SK-N-SH treated with all-trans-retinoic acid at 6 μM for 48 hours (cell line): ENCODE measurements at regions not wholly inside any gene's neighbourhood (a gene's known extent, or its start where the extent isn't known, plus 50 kb on each side); places are given as distances from the start of the nearest gene placed in this dataset.

Experiments
- ATAC-seq: fragments of 200-7000 bp; cut with Tn5 transposase; 3 replicates; pipeline ENCODE4 v1.9.1; 2020; ENCODE audit warnings: mild to moderate bottlenecking, moderate library complexity
- ARNTL ChIP-seq: fragments of 450-650 bp; formaldehyde crosslinking; IDR thresholded peaks from 2 replicates; pipeline ENCODE4 v1.5.0; 2020; ENCODE audit warnings: low read depth, mild to moderate bottlenecking, moderate library complexity, borderline replicate concordance
- BACH2 ChIP-seq: fragments of 250-450 bp; sonication (Bioruptor Pico); IDR thresholded peaks from 2 replicates; pipeline ENCODE4 v1.9.0; 2021; ENCODE audit warnings: mild to moderate bottlenecking, borderline replicate concordance
- CSDC2 ChIP-seq: fragments of 250-450 bp; sonication (Bioruptor Pico); IDR thresholded peaks from 2 replicates; pipeline ENCODE4 v1.5.0; 2020; ENCODE audit warnings: mild to moderate bottlenecking, moderate library complexity
- ESRRG ChIP-seq: fragments of 250-450 bp; sonication (Bioruptor Pico); IDR thresholded peaks from 2 replicates; pipeline ENCODE4 v1.6.1; 2021; ENCODE audit warnings: mild to moderate bottlenecking
- ISL1 ChIP-seq: fragments of 250-450 bp; sonication (Bioruptor Pico); IDR thresholded peaks from 2 replicates; pipeline ENCODE4 v2.1.2; 2022; ENCODE audit warnings: mild to moderate bottlenecking, moderate library complexity
- PPARA ChIP-seq: fragments of 250-450 bp; sonication (Bioruptor Pico); IDR thresholded peaks from 2 replicates; pipeline ENCODE4 v1.5.0; 2020; ENCODE audit warnings: mild to moderate bottlenecking, borderline replicate concordance
- RARB ChIP-seq: fragments of 250-450 bp; sonication (Bioruptor Pico); IDR thresholded peaks from 2 replicates; pipeline ENCODE4 v1.8.0; 2021; ENCODE audit warnings: mild to moderate bottlenecking, moderate library complexity
- SNAI2 ChIP-seq: fragments of 250-450 bp; sonication (Bioruptor Pico); IDR thresholded peaks from 2 replicates; pipeline ENCODE4 v1.5.0; 2020; ENCODE audit warnings: mild to moderate bottlenecking, moderate library complexity
- TCF4 ChIP-seq: fragments of 250-450 bp; sonication (Bioruptor Pico); IDR thresholded peaks from 2 replicates; pipeline ENCODE4 v1.8.0; 2021; ENCODE audit warnings: mild to moderate bottlenecking, moderate library complexity, borderline replicate concordance
- TOX ChIP-seq: fragments of 250-450 bp; sonication (Bioruptor Pico); IDR thresholded peaks from 2 replicates; pipeline ENCODE4 v1.8.0; 2021; ENCODE audit warnings: mild to moderate bottlenecking, moderate library complexity, borderline replicate concordance
- ZC3H10 ChIP-seq: fragments of 250-450 bp; sonication (Bioruptor Pico); IDR thresholded peaks from 2 replicates; pipeline ENCODE4 v1.5.1; 2021; ENCODE audit warnings: mild to moderate bottlenecking, moderate library complexity
- ZFP30 ChIP-seq: fragments of 450-650 bp; formaldehyde crosslinking; IDR thresholded peaks from 2 replicates; pipeline ENCODE4 v1.5.0; 2022; ENCODE audit warnings: mild to moderate bottlenecking, moderate library complexity
- ZNF8 ChIP-seq: fragments of 450-650 bp; formaldehyde crosslinking; IDR thresholded peaks from 2 replicates; pipeline ENCODE4 v1.5.0; 2020; ENCODE audit warnings: mild to moderate bottlenecking, moderate library complexity
- TF ChIP-seq, protein P1 (sequence below): fragments of 250-450 bp; sonication (Bioruptor Pico); IDR thresholded peaks from 2 replicates; pipeline ENCODE4 v1.5.1; 2021; ENCODE audit warnings: mild to moderate bottlenecking, moderate library complexity
- TF ChIP-seq, protein P2 (sequence below): fragments of 250-450 bp; sonication (Bioruptor Pico); IDR thresholded peaks from 2 replicates; pipeline ENCODE4 v1.5.0; 2020; ENCODE audit warnings: mild to moderate bottlenecking, moderate library complexity
- TF ChIP-seq, protein P3 (sequence below): fragments of 250-450 bp; sonication (Bioruptor Pico); IDR thresholded peaks from 2 replicates; pipeline ENCODE4 v1.5.1; 2020; ENCODE audit warnings: low read depth, mild to moderate bottlenecking, moderate library complexity
- TF ChIP-seq, protein P4 (sequence below): fragments of 250-450 bp; sonication (Bioruptor Pico); IDR thresholded peaks from 2 replicates; pipeline ENCODE4 v1.8.0; 2020; ENCODE audit warnings: mild to moderate bottlenecking, moderate library complexity, borderline replicate concordance

DNA sequence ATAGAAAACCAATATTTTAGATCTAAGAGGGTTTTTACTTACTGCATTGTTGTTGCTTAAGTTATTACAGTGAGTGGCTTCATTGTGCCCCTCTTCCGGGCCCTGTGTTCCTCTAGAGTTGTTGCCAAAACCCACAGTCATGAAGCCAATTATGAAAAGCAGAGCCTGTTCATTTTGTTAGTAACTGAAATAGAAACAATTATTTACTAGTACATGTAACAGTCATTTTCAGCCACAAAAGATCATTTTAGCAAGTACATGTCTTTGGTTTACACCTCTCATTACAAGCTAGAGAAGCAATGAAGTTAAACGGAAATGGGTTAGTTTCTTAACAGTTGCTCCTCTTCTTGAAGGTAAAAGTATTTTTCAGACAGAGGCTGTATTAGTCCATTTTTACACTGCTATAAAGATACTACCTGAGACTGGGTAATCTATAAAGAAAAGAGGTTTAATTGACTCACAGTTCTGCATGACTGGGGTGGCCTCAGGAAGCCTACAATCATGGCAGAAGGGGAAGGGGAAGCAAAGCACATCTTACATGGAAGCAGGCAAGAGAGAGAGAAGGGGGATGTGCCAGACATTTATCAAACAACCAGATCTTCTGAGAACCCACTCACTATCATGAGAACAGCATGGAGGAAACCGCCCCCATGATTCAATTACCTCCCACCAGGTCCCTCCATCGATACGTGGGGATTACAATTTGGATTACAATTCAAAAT is 380.5 kb downstream of the SFMBT2 start:
- ATAC-seq: no peak
- TF ChIP-seq ZNF8 (no peak), PPARA (no peak), ZFP30 (no peak), ARNTL (CRISPR knock-in tag) (no peak), ZC3H10 (CRISPR knock-in tag) (no peak)
- TF ChIP-seq, protein P1, sequence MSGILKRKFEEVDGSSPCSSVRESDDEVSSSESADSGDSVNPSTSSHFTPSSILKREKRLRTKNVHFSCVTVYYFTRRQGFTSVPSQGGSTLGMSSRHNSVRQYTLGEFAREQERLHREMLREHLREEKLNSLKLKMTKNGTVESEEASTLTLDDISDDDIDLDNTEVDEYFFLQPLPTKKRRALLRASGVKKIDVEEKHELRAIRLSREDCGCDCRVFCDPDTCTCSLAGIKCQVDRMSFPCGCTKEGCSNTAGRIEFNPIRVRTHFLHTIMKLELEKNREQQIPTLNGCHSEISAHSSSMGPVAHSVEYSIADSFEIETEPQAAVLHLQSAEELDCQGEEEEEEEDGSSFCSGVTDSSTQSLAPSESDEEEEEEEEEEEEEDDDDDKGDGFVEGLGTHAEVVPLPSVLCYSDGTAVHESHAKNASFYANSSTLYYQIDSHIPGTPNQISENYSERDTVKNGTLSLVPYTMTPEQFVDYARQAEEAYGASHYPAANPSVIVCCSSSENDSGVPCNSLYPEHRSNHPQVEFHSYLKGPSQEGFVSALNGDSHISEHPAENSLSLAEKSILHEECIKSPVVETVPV (CRISPR knock-in tag): no peak
- TF ChIP-seq, protein P2, sequence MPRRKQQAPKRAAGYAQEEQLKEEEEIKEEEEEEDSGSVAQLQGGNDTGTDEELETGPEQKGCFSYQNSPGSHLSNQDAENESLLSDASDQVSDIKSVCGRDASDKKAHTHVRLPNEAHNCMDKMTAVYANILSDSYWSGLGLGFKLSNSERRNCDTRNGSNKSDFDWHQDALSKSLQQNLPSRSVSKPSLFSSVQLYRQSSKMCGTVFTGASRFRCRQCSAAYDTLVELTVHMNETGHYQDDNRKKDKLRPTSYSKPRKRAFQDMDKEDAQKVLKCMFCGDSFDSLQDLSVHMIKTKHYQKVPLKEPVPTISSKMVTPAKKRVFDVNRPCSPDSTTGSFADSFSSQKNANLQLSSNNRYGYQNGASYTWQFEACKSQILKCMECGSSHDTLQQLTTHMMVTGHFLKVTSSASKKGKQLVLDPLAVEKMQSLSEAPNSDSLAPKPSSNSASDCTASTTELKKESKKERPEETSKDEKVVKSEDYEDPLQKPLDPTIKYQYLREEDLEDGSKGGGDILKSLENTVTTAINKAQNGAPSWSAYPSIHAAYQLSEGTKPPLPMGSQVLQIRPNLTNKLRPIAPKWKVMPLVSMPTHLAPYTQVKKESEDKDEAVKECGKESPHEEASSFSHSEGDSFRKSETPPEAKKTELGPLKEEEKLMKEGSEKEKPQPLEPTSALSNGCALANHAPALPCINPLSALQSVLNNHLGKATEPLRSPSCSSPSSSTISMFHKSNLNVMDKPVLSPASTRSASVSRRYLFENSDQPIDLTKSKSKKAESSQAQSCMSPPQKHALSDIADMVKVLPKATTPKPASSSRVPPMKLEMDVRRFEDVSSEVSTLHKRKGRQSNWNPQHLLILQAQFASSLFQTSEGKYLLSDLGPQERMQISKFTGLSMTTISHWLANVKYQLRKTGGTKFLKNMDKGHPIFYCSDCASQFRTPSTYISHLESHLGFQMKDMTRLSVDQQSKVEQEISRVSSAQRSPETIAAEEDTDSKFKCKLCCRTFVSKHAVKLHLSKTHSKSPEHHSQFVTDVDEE (CRISPR knock-in tag): no peak
- TF ChIP-seq, protein P3, sequence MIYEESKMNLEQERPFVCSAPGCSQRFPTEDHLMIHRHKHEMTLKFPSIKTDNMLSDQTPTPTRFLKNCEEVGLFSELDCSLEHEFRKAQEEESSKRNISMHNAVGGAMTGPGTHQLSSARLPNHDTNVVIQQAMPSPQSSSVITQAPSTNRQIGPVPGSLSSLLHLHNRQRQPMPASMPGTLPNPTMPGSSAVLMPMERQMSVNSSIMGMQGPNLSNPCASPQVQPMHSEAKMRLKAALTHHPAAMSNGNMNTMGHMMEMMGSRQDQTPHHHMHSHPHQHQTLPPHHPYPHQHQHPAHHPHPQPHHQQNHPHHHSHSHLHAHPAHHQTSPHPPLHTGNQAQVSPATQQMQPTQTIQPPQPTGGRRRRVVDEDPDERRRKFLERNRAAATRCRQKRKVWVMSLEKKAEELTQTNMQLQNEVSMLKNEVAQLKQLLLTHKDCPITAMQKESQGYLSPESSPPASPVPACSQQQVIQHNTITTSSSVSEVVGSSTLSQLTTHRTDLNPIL (CRISPR knock-in tag): no peak
- TF ChIP-seq, protein P4, sequence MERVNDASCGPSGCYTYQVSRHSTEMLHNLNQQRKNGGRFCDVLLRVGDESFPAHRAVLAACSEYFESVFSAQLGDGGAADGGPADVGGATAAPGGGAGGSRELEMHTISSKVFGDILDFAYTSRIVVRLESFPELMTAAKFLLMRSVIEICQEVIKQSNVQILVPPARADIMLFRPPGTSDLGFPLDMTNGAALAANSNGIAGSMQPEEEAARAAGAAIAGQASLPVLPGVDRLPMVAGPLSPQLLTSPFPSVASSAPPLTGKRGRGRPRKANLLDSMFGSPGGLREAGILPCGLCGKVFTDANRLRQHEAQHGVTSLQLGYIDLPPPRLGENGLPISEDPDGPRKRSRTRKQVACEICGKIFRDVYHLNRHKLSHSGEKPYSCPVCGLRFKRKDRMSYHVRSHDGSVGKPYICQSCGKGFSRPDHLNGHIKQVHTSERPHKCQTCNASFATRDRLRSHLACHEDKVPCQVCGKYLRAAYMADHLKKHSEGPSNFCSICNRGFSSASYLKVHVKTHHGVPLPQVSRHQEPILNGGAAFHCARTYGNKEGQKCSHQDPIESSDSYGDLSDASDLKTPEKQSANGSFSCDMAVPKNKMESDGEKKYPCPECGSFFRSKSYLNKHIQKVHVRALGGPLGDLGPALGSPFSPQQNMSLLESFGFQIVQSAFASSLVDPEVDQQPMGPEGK (CRISPR knock-in tag): no peak

DNA sequence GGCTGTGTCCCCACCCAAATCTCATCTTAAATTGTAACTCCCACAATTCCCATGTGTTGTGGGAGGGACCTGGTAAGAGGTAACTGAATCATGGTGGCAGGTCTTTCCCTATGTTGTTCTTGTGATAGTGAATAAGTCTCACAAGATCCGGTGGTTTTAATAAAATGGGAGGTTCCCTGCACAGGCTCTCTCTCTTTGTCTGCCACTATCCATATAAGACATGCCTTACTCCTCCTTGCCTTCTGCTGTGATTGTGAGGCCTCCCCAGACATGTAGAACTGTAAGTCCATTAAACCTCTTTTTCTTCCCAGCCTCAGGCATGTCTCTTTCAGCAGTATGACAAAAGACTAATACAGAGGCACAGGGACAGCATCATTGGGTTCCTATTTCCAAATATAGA is 381.2 kb downstream of the SFMBT2 start:
- TF ChIP-seq, protein P3 (CRISPR knock-in tag): no peak
- no peak for ATAC-seq

DNA sequence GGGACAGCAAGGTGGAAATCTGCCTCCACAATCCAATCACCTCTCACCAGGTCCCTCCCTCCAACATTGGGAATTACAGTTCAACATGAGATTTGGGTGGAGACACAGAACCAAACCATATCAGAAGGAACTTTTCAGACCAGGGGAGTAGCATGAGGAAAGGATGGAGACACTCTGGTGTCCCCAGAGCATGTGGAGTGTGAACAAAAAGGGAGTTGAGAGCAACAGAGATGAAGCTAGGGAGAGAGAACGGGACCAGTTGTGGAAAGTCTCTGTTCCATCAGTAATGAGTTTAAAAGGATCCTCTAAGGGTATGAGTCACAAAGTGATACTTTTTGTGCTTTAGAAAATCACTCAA is 382.0 kb downstream of the SFMBT2 start:
- ATAC-seq: no peak
- no peak for TF ChIP-seq BACH2

DNA sequence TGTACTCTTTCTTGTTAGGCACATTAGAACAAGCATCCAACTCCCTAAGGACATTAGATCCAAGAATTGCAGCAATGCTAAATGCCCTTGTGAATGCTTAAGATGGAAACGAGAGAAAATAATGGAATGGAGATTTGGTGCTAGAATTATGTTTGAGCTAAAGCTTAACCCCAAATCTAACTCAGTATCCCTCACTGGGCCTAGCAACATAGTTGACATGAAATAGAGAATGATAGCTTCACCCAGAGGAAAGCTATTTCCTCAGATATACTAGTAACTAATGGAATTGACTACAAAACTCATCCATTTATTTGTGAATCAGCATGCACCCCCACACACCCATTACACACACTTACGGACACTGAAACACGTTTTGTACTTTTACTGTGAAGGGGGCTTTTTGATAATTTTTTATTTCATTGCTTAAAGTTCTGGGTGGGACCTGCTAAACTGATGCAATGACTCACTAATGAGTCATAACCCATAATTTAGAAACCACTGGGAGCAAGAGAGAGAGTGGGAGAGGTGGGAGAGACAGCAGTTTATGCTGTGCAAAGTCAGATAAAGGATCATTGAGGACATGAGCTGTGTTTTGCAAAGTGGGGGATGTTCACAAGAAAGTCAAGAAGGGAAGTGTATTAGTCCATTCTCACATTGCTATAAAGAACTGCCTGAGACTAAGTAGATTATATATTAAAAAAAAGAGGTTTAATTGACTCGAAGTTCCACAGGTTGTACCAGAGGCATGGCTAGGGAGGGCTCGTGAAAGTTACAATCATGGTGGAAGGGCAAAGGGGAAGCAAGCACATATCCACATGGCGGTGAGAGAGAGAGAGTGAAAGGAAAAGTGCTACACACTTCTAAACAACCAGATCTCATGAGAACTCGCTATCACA is 382.7 kb downstream of the SFMBT2 start:
- no peak for TF ChIP-seq TOX (CRISPR knock-in tag)
- TF ChIP-seq TCF4 (CRISPR knock-in tag): no peak
- TF ChIP-seq CSDC2: no peak
- no peak for TF ChIP-seq ISL1 (CRISPR knock-in tag)
- TF ChIP-seq, protein P3 (CRISPR knock-in tag): no peak
- TF ChIP-seq ARNTL (CRISPR knock-in tag): no peak
- TF ChIP-seq BACH2: no peak
- no peak for TF ChIP-seq SNAI2
- TF ChIP-seq ZC3H10 (CRISPR knock-in tag): no peak
- TF ChIP-seq RARB (CRISPR knock-in tag): no peak
- TF ChIP-seq ZNF8: no peak
- no peak for TF ChIP-seq ESRRG (CRISPR knock-in tag)
- TF ChIP-seq, all 23 proteins: peak for 0
- ATAC-seq: no peak
